PC-3 (cell line): ENCODE measurements at regions not wholly inside any gene's neighbourhood (a gene's known extent, or its start where the extent isn't known, plus 50 kb on each side); places are given as distances from the start of the nearest gene placed in this dataset.

ENCODE experiments used
- EZH2 ChIP-seq: fragments of 300-600 bp; sonication (generic); IDR thresholded peaks from one replicate; pipeline ENCODE4 v1.6.1; 2017; ENCODE audit warnings: antibody characterized with exemption, mild to moderate bottlenecking, low read length; ENCODE audit not compliant: unreplicated experiment
- EZH2phosphoT487 ChIP-seq: fragments of 300-600 bp; sonication (generic); IDR thresholded peaks from 2 replicates; pipeline ENCODE4 v1.6.1; 2018; ENCODE audit warnings: mild to moderate bottlenecking, antibody characterized with exemption, low read length, borderline replicate concordance
- TF ChIP-seq, protein P1 (sequence below): fragments of 300-600 bp; sonication (generic); conservative IDR thresholded peaks from 2 replicates; pipeline ENCODE4 v1.5.1; 2017; ENCODE audit warnings: antibody characterized with exemption, low read depth, mild to moderate bottlenecking, low read length

DNA sequence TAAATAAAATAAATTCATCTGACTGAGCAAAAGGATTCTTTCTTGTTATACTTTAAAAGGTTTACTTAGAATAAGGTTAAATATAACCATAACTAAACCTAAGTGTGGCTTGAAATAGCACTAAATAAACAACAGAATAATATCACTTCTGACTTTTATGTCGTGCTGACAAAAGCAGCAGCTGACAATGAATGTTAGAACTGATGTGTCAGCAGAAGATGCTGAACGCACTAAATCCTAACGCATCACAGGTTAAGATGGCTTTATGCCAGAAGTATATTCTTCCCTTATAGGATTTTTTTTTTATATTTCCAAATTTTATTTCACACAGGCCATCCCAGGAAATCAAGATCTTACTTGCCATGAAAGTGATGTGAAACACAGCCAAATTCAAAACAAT, 558.3 kb upstream of the NBEA start:
- TF ChIP-seq, protein P1, sequence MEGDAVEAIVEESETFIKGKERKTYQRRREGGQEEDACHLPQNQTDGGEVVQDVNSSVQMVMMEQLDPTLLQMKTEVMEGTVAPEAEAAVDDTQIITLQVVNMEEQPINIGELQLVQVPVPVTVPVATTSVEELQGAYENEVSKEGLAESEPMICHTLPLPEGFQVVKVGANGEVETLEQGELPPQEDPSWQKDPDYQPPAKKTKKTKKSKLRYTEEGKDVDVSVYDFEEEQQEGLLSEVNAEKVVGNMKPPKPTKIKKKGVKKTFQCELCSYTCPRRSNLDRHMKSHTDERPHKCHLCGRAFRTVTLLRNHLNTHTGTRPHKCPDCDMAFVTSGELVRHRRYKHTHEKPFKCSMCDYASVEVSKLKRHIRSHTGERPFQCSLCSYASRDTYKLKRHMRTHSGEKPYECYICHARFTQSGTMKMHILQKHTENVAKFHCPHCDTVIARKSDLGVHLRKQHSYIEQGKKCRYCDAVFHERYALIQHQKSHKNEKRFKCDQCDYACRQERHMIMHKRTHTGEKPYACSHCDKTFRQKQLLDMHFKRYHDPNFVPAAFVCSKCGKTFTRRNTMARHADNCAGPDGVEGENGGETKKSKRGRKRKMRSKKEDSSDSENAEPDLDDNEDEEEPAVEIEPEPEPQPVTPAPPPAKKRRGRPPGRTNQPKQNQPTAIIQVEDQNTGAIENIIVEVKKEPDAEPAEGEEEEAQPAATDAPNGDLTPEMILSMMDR: no peak
- TF ChIP-seq EZH2: no peak
- no peak for TF ChIP-seq EZH2phosphoT487
